IMR-90 (cell line): ENCODE measurements at regions not wholly inside any gene's neighbourhood (a gene's known extent, or its start where the extent isn't known, plus 50 kb on each side); places are given as distances from the start of the nearest gene placed in this dataset.

Source experiments
- ATAC-seq: fragments of 200-7000 bp; cut with Tn5 transposase; 2 replicates; pipeline ENCODE4 v1.9.1; 2020; ENCODE audit warnings: low read depth, mild to moderate bottlenecking, moderate library complexity
- BruUV-seq: library from RNA; stranded (reverse); fragments of 400-500 nt; replicated peaks from 2 replicates; lab custom pipeline; 2021; lab: Mats Ljungman, UMichigan
- CTCF ChIA-PET: fragments of 300-600 bp; formaldehyde crosslinking; extraction: SDS; loops from one replicate; lab custom pipeline; 2021; ENCODE audit warnings: antibody characterized with exemption; lab: Yijun Ruan, JAX
- POLR2A ChIA-PET: fragments of 300-600 bp; sonication (Branson Sonifier 250); formaldehyde crosslinking; loops from one replicate; lab custom pipeline; 2022; ENCODE audit warnings: antibody characterized with exemption; ENCODE audit not compliant: unreplicated experiment; lab: Charles Lee
- DNase-seq: peaks from one replicate; pipeline ENCODE4 v3.0.0; 2013
- H2AFZ ChIP-seq: replicated peaks from 2 replicates; pipeline ENCODE3; 2013; ENCODE audit warnings: low read length, mild to moderate bottlenecking; ENCODE audit not compliant: poor library complexity
- H2AK5ac ChIP-seq: 2 replicates; pipeline ENCODE4 v1.6.1; 2013; ENCODE audit warnings: low read depth, low read length, inconsistent platforms
- H2AK9ac ChIP-seq: replicated peaks from 2 replicates; pipeline ENCODE3; 2013; ENCODE audit warnings: mild to moderate bottlenecking, low read depth, low read length, moderate library complexity; ENCODE audit not compliant: poor library complexity
- H2BK120ac ChIP-seq: 2 replicates; pipeline ENCODE4 v1.6.1; 2013; ENCODE audit warnings: low read depth, low read length, inconsistent platforms
- H2BK15ac ChIP-seq: 3 replicates; pipeline ENCODE4 v1.6.1; 2013; ENCODE audit warnings: low read depth, low read length, inconsistent platforms
- H2BK20ac ChIP-seq: 2 replicates; pipeline ENCODE4 v1.6.1; 2013; ENCODE audit warnings: low read depth, mild to moderate bottlenecking, inconsistent platforms, low read length, moderate library complexity
- H2BK5ac ChIP-seq: 2 replicates; pipeline ENCODE4 v1.6.1; 2013; ENCODE audit warnings: mild to moderate bottlenecking, low read depth, low read length, inconsistent platforms; ENCODE audit not compliant: poor library complexity, severe bottlenecking
- H3K14ac ChIP-seq: replicated peaks from 2 replicates; pipeline ENCODE4 v1.6.1; 2013; ENCODE audit warnings: low read depth, low read length, inconsistent platforms
- H3K18ac ChIP-seq: 2 replicates; pipeline ENCODE4 v1.6.1; 2013; ENCODE audit warnings: low read depth, low read length, control low read depth
- H3K23ac ChIP-seq: 2 replicates; pipeline ENCODE4 v1.6.1; 2013; ENCODE audit warnings: low read depth, low read length, inconsistent platforms
- H3K27ac ChIP-seq: 2 replicates; pipeline ENCODE4 v1.5.1; 2013; ENCODE audit warnings: mild to moderate bottlenecking, control low read depth, low read length; ENCODE audit not compliant: insufficient read depth
- H3K27me3 ChIP-seq: 2 replicates; pipeline ENCODE4 v1.6.1; 2013; ENCODE audit warnings: low read length; ENCODE audit not compliant: control insufficient read depth, insufficient read depth
- H3K36me3 ChIP-seq: 2 replicates; pipeline ENCODE4 v1.6.1; 2013; ENCODE audit warnings: low read length, mixed read lengths; ENCODE audit not compliant: control insufficient read depth, insufficient read depth
- H3K4ac ChIP-seq: 2 replicates; pipeline ENCODE4 v1.6.1; 2013; ENCODE audit warnings: low read depth, low read length, inconsistent platforms
- H3K4me1 ChIP-seq: 2 replicates; pipeline ENCODE4 v1.6.1; 2013; ENCODE audit warnings: low read length, mixed read lengths; ENCODE audit not compliant: control insufficient read depth, insufficient read depth
- H3K4me2 ChIP-seq: 2 replicates; pipeline ENCODE4 v1.6.1; 2013; ENCODE audit warnings: low read depth, mild to moderate bottlenecking, control low read depth, low read length, moderate library complexity
- H3K4me3 ChIP-seq: 2 replicates; pipeline ENCODE4 v1.5.1; 2013; ENCODE audit warnings: low read depth, mild to moderate bottlenecking, control low read depth, low read length, moderate library complexity; ENCODE audit not compliant: insufficient read depth
- H3K56ac ChIP-seq: 2 replicates; pipeline ENCODE4 v1.6.1; 2013; ENCODE audit warnings: low read length, inconsistent platforms; ENCODE audit not compliant: insufficient read depth; ENCODE audit errors: extremely low read depth
- H3K79me1 ChIP-seq, 2 experiments: 2 replicates each; pipeline ENCODE4 v1.6.1; 2013; ENCODE audit warnings: low read length in 2 of 2, inconsistent platforms in 1 of 2, low read depth in 1 of 2
- H3K9ac ChIP-seq: 2 replicates; pipeline ENCODE4 v1.6.1; 2013; ENCODE audit warnings: low read depth, low read length, control low read depth
- H3K9me1 ChIP-seq: 2 replicates; pipeline ENCODE4 v1.6.1; 2013; ENCODE audit warnings: low read length, inconsistent platforms; ENCODE audit not compliant: insufficient read depth
- H3K9me3 ChIP-seq: 2 replicates; pipeline ENCODE4 v1.6.1; 2013; ENCODE audit warnings: low read length; ENCODE audit not compliant: control insufficient read depth, insufficient read depth
- H4K20me1 ChIP-seq: 2 replicates; pipeline ENCODE4 v1.6.1; 2013; ENCODE audit warnings: low read length, inconsistent platforms; ENCODE audit not compliant: insufficient read depth
- H4K5ac ChIP-seq: 2 replicates; pipeline ENCODE4 v1.6.1; 2013; ENCODE audit warnings: mild to moderate bottlenecking, low read depth, low read length, control low read depth
- H4K8ac ChIP-seq, 2 experiments: 2 replicates each; pipeline ENCODE4 v1.6.1; 2013; ENCODE audit warnings: low read depth in 2 of 2, low read length in 2 of 2, control low read depth in 1 of 2, inconsistent platforms in 1 of 2
- H4K91ac ChIP-seq: 2 replicates; pipeline ENCODE4 v1.6.1; 2013; ENCODE audit warnings: low read depth, low read length, inconsistent platforms; ENCODE audit not compliant: insufficient read depth
- BHLHE40 ChIP-seq: fragments of 150-350 bp; IDR thresholded peaks from 2 replicates; pipeline ENCODE4 v1.6.1; 2016; ENCODE audit warnings: mild to moderate bottlenecking, low read depth, low read length
- CEBPB ChIP-seq: IDR thresholded peaks from 2 replicates; pipeline ENCODE4 v1.6.1; 2012; ENCODE audit warnings: low read depth, low read length, improper control_type of control experiment
- CHD1 ChIP-seq: IDR thresholded peaks from 2 replicates; pipeline ENCODE4 v1.6.1; 2012; ENCODE audit warnings: low read depth, low read length, improper control_type of control experiment
- CTCF ChIP-seq: conservative IDR thresholded peaks from 2 replicates; pipeline ENCODE4 v1.5.1; 2012; ENCODE audit warnings: mild to moderate bottlenecking, low read depth, low read length, improper control_type of control experiment
- ELK1 ChIP-seq: fragments of 150-350 bp; IDR thresholded peaks from 2 replicates; pipeline ENCODE4 v1.6.1; 2016; ENCODE audit warnings: low read depth, mild to moderate bottlenecking, low read length, moderate library complexity, borderline replicate concordance
- FOS ChIP-seq: fragments of 150-350 bp; IDR thresholded peaks from 2 replicates; pipeline ENCODE4 v1.6.1; 2016; ENCODE audit warnings: low read depth, low read length
- MAFK ChIP-seq: IDR thresholded peaks from 2 replicates; pipeline ENCODE4 v1.6.1; 2012; ENCODE audit warnings: low read depth, low read length, improper control_type of control experiment
- MAZ ChIP-seq: IDR thresholded peaks from 2 replicates; pipeline ENCODE4 v1.6.1; 2012; ENCODE audit warnings: low read depth, mild to moderate bottlenecking, low read length, improper control_type of control experiment, moderate library complexity, borderline replicate concordance
- MXI1 ChIP-seq: IDR thresholded peaks from 2 replicates; pipeline ENCODE4 v1.6.1; 2012; ENCODE audit warnings: low read depth, mild to moderate bottlenecking, low read length, moderate library complexity, borderline replicate concordance
- NFE2L2 ChIP-seq: fragments of 150-350 bp; IDR thresholded peaks from 2 replicates; pipeline ENCODE4 v1.6.1; 2016; ENCODE audit warnings: low read depth, mild to moderate bottlenecking, low read length
- POLR2A ChIP-seq: IDR thresholded peaks from 2 replicates; pipeline ENCODE4 v1.6.1; 2012; ENCODE audit warnings: mild to moderate bottlenecking, low read depth, low read length
- RAD21 ChIP-seq: IDR thresholded peaks from 2 replicates; pipeline ENCODE4 v1.6.1; 2012; ENCODE audit warnings: low read length, improper control_type of control experiment
- RFX5 ChIP-seq: IDR thresholded peaks from 2 replicates; pipeline ENCODE4 v1.8.0; 2012; ENCODE audit warnings: low read depth, mild to moderate bottlenecking, low read length, moderate library complexity
- SMC3 ChIP-seq: fragments of 150-350 bp; IDR thresholded peaks from 2 replicates; pipeline ENCODE4 v1.6.1; 2016; ENCODE audit warnings: low read depth, mild to moderate bottlenecking, antibody characterized with exemption, low read length, moderate library complexity
- USF2 ChIP-seq: fragments of 150-350 bp; IDR thresholded peaks from 2 replicates; pipeline ENCODE4 v1.6.1; 2017; ENCODE audit warnings: mild to moderate bottlenecking, antibody characterized with exemption, low read length, low read depth
- WGBS, 2 experiments: methylation state at CpG; one replicate each; pipeline versions ENCODE4 v1.1.5 to v1.1.7; 2013; ENCODE audit warnings: missing lambda C conversion rate in 2 of 2; ENCODE audit not compliant: insufficient read length in 1 of 2; ENCODE audit errors: extremely low coverage in 2 of 2; 5-methylcytosine and 5-hydroxymethylcytosine counted together
- dilution Hi-C: fragments of 300-500 bp; cut with HindIII; formaldehyde crosslinking; loops from one replicate; pipeline ENCODE4 v1.14.3; 2018; ENCODE audit warnings: low sequenced_read_pairs; ENCODE audit not compliant: unreplicated experiment
- in situ Hi-C: fragments of 300-500 bp; cut with MboI; formaldehyde crosslinking; loops from 3 replicates; pipeline ENCODE4 v1.14.3; 2019; ENCODE audit warnings: low sequenced_read_pairs, inconsistent platforms, mixed read lengths
- intact Hi-C: fragments of 100-400 bp; cut with micrococcal nuclease; formaldehyde crosslinking; loops from 2 replicates; pipeline ENCODE4 v1.10.0; 2022

GRCh38 chr16:8516471-8516870 is 73.8 kb downstream of the TMEM114 start:
- Histone ChIP-seq H4K8ac (no peak overlapping the region), H3K36me3 (no peaks in the 10 kb centered on the region), H3K23ac (no peak overlapping the region), H2BK20ac (no peak overlapping the region), H3K4me2 (no peak overlapping the region), H3K9me1 (no peaks in the 10 kb centered on the region), H2BK5ac (no peak overlapping the region), H3K4ac (no peak overlapping the region), H2AK9ac (no peak overlapping the region), H3K18ac (no peak overlapping the region), H3K4me1 (no peaks in the 10 kb centered on the region), H3K79me1 (no peaks in the 10 kb centered on the region), H2BK15ac (no peak overlapping the region), H3K27ac (no peak overlapping the region), H3K9me3 (peaks cover 2% of the 10 kb centered on the region; the same call in 1 of the 2 replicates), H4K20me1 (no peaks in the 10 kb centered on the region), H3K4me3 (no peak overlapping the region), H2BK120ac (no peak overlapping the region), H4K5ac (no peak overlapping the region), H3K56ac (no peak overlapping the region), H4K91ac (no peak overlapping the region), H3K14ac (no peak overlapping the region), H3K9ac (no peak overlapping the region), H2AFZ (no peak overlapping the region), H3K27me3 (no peaks in the 10 kb centered on the region), H2AK5ac (no peak overlapping the region)
- dilution Hi-C loops, result no loop called here
- BruUV-seq, result no TSS peak
- ChIA-PET POLR2A (no interaction called here), CTCF (interaction anchor here (0.6 kb wide), 1 partner anchor 606 kb away, joined by 3 read pairs; no protein-coding TSS in a partner anchor)
- TF ChIP-seq MXI1 (no peak), ELK1 (no peak), CTCF (no peak), SMC3 (no peak), POLR2A (no peak), MAFK (no peak), CHD1 (no peak), USF2 (no peak), RAD21 (no peak), BHLHE40 (no peak), CEBPB (no peak), FOS (no peak), NFE2L2 (no peak), MAZ (no peak), RFX5 (no peak)
- ATAC-seq (no peak), DNase-seq (no peak)
- WGBS, 2 experiments, result no CpG with 5 or more reads among the region's 3 CpGs
- in situ Hi-C loops, result no loop called here
- intact Hi-C loops, result no loop called here
